ENCODE measurements at regions not wholly inside any gene's neighbourhood (a gene's known extent, or its start where the extent isn't known, plus 50 kb on each side); places are given as distances from the start of the nearest gene placed in this dataset.

DNA sequence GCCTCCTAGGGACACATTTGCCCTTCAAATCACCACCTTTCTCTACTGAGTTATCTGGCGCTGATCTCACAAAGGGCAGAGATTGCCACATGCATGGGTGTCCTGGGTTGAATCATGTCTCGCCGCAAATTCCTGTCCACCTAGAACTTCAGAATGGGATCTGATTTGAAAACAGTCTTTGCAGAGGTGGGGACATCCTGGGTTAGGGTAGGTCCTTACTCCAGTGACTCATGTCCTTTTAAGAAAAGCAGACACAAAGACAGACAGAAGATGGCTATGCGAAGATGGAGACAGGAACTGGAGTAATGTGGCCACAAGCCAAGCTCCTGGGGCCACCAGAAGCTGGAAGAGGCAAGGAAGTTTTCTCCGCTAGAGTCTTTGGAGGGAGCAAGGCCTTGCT is 197.4 kb upstream of the SMIM21 start:
- Histone ChIP-seq H3K4me3 (no peak overlapping the region), H3K27ac (no peak overlapping the region), H3K9me3 (no peaks in the 10 kb centered on the region), H3K9ac (ENCODE audit: low read depth in 2 of 2, low read length in 2 of 2) (no peak overlapping the region), H3K36me3 (no peaks in the 10 kb centered on the region), H3K4me1 (no peaks in the 10 kb centered on the region), H3K27me3 (no peaks in the 10 kb centered on the region)
- DNase-seq, result no peak
- TF ChIP-seq, protein P1, sequence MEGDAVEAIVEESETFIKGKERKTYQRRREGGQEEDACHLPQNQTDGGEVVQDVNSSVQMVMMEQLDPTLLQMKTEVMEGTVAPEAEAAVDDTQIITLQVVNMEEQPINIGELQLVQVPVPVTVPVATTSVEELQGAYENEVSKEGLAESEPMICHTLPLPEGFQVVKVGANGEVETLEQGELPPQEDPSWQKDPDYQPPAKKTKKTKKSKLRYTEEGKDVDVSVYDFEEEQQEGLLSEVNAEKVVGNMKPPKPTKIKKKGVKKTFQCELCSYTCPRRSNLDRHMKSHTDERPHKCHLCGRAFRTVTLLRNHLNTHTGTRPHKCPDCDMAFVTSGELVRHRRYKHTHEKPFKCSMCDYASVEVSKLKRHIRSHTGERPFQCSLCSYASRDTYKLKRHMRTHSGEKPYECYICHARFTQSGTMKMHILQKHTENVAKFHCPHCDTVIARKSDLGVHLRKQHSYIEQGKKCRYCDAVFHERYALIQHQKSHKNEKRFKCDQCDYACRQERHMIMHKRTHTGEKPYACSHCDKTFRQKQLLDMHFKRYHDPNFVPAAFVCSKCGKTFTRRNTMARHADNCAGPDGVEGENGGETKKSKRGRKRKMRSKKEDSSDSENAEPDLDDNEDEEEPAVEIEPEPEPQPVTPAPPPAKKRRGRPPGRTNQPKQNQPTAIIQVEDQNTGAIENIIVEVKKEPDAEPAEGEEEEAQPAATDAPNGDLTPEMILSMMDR (IDR thresholded peaks at IDR 0.05), result no peak
- intact Hi-C loops (cut with DNase I), result no loop called here

DNA sequence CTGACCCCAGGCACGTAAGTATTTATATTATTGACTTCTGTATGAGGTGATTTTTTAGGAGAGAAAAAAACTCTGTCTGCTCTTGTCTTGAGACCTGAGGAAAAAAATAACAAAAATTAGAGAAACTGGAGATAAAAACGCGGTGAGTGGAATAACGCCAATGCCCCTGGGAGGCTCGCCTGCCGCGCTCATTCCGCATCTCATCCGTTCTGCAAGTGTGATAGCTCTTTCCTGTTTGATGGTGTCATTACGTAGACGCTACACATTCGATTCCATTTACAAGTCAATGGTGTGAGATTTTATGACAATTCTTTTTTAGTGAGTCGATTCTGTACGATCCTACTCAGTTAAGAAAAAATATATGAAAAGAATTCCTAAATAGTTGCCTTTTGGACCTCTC is 194.3 kb upstream of the SMIM21 start:
- Histone ChIP-seq H3K9ac (ENCODE audit: low read depth in 2 of 2, low read length in 2 of 2) (no peak overlapping the region), H3K4me1 (no peaks in the 10 kb centered on the region), H3K27ac (no peak overlapping the region), H3K27me3 (no peaks in the 10 kb centered on the region), H3K9me3 (no peaks in the 10 kb centered on the region), H3K36me3 (no peaks in the 10 kb centered on the region), H3K4me3 (no peak overlapping the region)
- TF ChIP-seq, protein P1 (IDR thresholded peaks at IDR 0.05), result no peak
- no peak for DNase-seq
- intact Hi-C loops (cut with DNase I), result no loop called here

DNA sequence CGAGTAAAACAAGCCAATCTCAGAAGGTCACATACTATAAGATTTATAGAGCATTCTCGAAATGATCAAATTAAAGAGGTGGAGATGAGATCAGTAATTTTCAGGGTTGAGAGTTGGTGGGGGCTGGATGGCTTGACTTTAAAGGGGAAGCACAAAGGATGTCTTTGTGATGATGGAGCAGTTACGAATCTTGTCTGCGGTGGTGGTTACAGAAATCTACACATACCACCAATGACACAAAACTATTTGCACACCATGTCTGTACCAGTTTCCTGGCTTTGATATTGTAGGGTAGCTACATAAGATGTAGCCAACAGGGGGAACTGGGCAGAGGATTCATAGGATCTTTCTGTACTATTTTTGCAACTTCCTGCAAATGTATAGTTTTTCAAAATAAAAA is 190.6 kb upstream of the SMIM21 start:
- TF ChIP-seq, protein P1 (IDR thresholded peaks at IDR 0.05), result no peak
- no peaks in the 10 kb centered on the region for H3K27me3 ChIP-seq
- DNase-seq, result no peak
- intact Hi-C loops (cut with DNase I), result no loop called here
- no peaks in the 10 kb centered on the region for H3K36me3 ChIP-seq
- no peak overlapping the region for H3K27ac ChIP-seq
- H3K4me3 ChIP-seq, result no peak overlapping the region
- no peaks in the 10 kb centered on the region for H3K9me3 ChIP-seq
- no peaks in the 10 kb centered on the region for H3K4me1 ChIP-seq
- H3K9ac ChIP-seq (ENCODE audit: low read depth in 2 of 2, low read length in 2 of 2), result no peak overlapping the region

DNA sequence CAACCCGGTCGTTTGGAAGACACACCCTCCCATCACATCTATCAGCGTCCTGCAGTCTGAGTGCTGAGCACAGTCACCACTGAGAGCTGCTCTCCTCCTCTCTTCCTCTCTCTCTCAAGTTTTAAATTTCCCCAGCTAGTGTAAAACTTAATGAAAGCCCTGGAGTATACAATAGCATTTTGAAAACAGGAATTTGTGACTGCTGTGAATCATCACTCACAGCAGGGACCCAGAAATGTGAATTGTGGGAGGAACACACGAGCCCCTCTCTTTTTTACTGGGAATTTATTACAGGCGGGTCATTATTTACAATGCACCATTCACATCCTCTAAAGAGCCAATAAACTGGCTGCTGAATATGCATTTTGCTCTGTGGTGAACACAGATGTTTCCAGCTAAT is 185.0 kb upstream of the SMIM21 start:
- H3K27ac ChIP-seq, result no peak overlapping the region
- H3K9ac ChIP-seq (ENCODE audit: low read depth in 2 of 2, low read length in 2 of 2), result no peak overlapping the region
- no peak for DNase-seq
- intact Hi-C loops (cut with DNase I), result no loop called here
- TF ChIP-seq, protein P1 (IDR thresholded peaks at IDR 0.05), result no peak
- H3K27me3 ChIP-seq, result no peaks in the 10 kb centered on the region
- H3K36me3 ChIP-seq, result no peaks in the 10 kb centered on the region
- H3K4me1 ChIP-seq, result no peaks in the 10 kb centered on the region
- H3K4me3 ChIP-seq, result no peak overlapping the region
- no peaks in the 10 kb centered on the region for H3K9me3 ChIP-seq

DNA sequence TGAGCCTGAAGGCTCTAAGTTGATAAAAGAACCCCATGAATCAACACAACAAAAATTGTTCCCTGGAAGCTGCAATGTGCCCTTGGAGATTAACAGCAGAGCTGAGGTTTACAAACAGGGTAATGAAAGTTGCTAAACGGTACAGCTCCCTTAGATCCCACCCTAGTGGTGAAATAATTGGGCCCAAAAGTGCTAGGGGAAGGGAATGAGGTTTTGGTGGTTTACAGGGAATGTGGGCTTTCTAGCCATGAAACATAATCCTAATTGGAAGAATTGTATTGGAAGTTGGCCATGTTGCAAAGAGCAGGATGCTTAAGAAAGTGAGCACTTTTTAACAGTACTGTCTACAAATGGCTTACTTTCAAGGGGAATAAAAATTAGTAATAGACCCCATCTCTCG is 180.2 kb upstream of the SMIM21 start:
- Histone ChIP-seq H3K27me3 (no peaks in the 10 kb centered on the region), H3K4me1 (no peaks in the 10 kb centered on the region), H3K36me3 (no peaks in the 10 kb centered on the region), H3K4me3 (no peak overlapping the region), H3K27ac (no peak overlapping the region), H3K9ac (ENCODE audit: low read depth in 2 of 2, low read length in 2 of 2) (no peak overlapping the region), H3K9me3 (no peaks in the 10 kb centered on the region)
- no peak for DNase-seq
- intact Hi-C loops (cut with DNase I), result loop anchor here (10.0 kb wide), 1 partner anchor 57 kb away; no protein-coding TSS in a partner anchor
- TF ChIP-seq, protein P1 (IDR thresholded peaks at IDR 0.05), result no peak

DNA sequence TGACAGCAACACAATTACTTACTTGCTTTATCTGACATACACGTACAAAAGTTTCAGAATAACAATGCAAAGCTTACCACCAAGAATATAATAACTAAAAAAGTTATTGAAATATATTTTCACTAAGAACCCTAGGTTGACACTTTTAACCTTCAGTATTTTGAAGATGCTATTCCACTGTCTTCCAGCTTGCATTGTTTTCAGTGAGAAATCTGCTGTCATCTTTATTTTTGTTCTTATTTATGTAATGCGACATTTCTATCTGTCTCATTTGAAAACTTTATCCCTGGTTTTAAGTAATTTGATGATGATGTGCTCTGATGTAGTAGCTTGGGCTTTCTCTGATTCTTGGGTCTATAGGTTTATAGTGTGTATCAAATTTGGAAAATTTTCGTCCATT is 165.0 kb upstream of the SMIM21 start:
- H3K27ac ChIP-seq, result no peak overlapping the region
- intact Hi-C loops (cut with DNase I), result no loop called here
- H3K27me3 ChIP-seq, result no peaks in the 10 kb centered on the region
- no peak overlapping the region for H3K4me3 ChIP-seq
- no peak for DNase-seq
- H3K36me3 ChIP-seq, result no peaks in the 10 kb centered on the region
- H3K4me1 ChIP-seq, result no peaks in the 10 kb centered on the region
- no peak overlapping the region for H3K9ac ChIP-seq (ENCODE audit: low read depth in 2 of 2, low read length in 2 of 2)
- H3K9me3 ChIP-seq, result no peaks in the 10 kb centered on the region
- TF ChIP-seq, protein P1 (IDR thresholded peaks at IDR 0.05), result no peak
